Heart left ventricle (tissue), 13 donors: ENCODE measurements at regions not wholly inside any gene's neighbourhood (a gene's known extent, or its start where the extent isn't known, plus 50 kb on each side); places are given as distances from the start of the nearest gene placed in this dataset.

Experiments
- CTCF ChIP-seq, 12 donors: fragments of 200-600 bp; sonication (generic) in 4 of 12; IDR thresholded peaks; one replicate each; pipeline versions ENCODE4 v1.5.0 to v1.8.0; 2018 to 2022; ENCODE audit warnings: antibody characterized with exemption in 12 of 12, mild to moderate bottlenecking in 5 of 12
- POLR2A ChIP-seq, 2 donors: fragments of 450-650 bp; IDR thresholded peaks; one replicate each; pipeline ENCODE4 v1.6.1; 2017; ENCODE audit warnings: antibody characterized with exemption in 2 of 2, mild to moderate bottlenecking in 2 of 2, moderate library complexity in 2 of 2
- donor health status: ischemic (EF 13 %, LVEDD 7.1; RV severe dilation, severe dysfunction).
- donor health status: DM: no; HTN: yes; CAD: no.
- donor health status: DM: no; HTN: no; CAD: no.
- donor health status: ischemic (EF 25% LVEDD 6.9; RV normal size, moderate dysfunction).
- donor health status: ischemic (EF 25% LVEDD 5.7; RV mildly dilated, moderate dysfunction).
- donor health status: ischemic (EF 35%, LVEDD 5.7; RV mildly dilated, moderate dysfunction).
- donor health status: nonischemic (EF 11% LVEDD 7.7; RV severe dilation, severe dysfunction).
- donor health status: DM: yes; HTN: yes; CAD: no.
- donor health status: PGD.
- donor health status: ischemic (EF 29% LVEDD 5.4; RV normal size, mild dysfunction).
- donor health status: nonischemic (EF 23%, LVEDD 6.1; RV moderate dilation, normal function).

- TF ChIP-seq CTCF (IDR thresholded peaks at IDR 0.05): no peak
- no peak for TF ChIP-seq POLR2A (IDR thresholded peaks at IDR 0.05)
Measured at GRCh38 chr15:26223720-26224119, 360.6 kb upstream of the ATP10A start.
